ENCODE measurements at regions not wholly inside any gene's neighbourhood (a gene's known extent, or its start where the extent isn't known, plus 50 kb on each side); places are given as distances from the start of the nearest gene placed in this dataset.

DNA sequence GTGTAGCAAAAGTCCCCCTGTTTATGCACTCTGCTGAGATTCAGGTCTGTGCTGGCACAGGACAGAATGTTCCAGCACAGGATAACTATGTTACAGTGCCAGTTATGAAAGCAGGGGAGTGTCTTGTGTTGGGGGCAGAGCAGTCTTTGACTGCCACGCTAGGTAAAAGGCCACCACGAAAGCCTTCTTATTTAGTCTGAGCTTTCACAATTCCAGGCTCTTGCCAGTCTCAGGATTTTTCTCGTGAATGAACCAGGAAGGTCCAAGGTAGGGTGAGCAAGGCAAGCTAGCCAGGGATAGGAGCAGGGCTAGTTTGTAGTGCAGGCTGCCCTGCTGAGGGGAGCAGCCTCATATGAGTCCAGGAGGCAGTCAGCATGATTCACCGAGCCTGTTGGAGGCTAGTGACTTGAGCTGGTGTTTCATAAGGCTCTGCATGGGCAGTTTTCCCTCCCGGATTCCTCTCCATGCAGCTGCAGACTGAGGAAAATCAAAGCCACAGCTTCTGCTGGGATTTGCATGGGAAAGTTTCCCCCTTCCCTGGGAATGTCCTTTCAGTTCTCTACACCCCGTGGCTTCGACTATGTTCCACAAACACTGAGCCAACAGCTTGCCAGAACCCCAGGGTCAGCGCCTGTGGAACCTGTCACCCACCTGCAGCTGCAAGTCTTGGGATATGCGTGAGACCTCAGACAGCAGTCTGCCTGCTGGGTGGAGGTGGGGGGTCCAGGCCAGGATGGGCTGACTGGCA lies 112.3 kb downstream of the JCAD start:
- no peak for DNase-seq (ENCODE audit: low spot score in 2 of 2)
- H3K4me1 ChIP-seq = no peaks in the 10 kb centered on the region
- in situ Hi-C loops (cut with MboI; ENCODE audit: low sequenced_read_pairs) = no loop called here
- H3K27me3 ChIP-seq (ENCODE audit: low read depth) = no peaks in the 10 kb centered on the region
- H3K9me3 ChIP-seq = no peaks in the 10 kb centered on the region
- H3K36me3 ChIP-seq (replicated peaks) = no peaks in the 10 kb centered on the region
- no peak overlapping the region for H3K4me3 ChIP-seq

DNA sequence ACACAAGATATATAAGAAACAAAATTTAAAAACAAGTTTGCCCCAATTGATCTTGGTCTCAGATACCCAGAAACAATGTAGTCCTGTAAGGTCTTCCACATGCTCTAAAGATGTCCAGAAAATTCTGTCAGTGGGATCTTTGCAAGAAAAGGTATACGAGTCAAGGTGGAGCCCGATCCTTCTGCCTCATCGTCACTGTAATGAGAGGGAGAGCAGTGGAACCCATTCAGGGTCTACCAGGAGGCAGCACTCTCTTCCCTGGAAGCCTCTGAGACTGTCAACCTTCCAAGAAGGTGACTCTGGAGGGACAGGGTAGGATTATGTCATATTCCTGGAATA lies 112.8 kb downstream of the JCAD start:
- no peak for DNase-seq (ENCODE audit: low spot score in 2 of 2)
- Histone ChIP-seq H3K9me3 (no peaks in the 10 kb centered on the region), H3K4me3 (no peak overlapping the region), H3K4me1 (no peaks in the 10 kb centered on the region), H3K36me3 (replicated peaks) (no peaks in the 10 kb centered on the region), H3K27me3 (ENCODE audit: low read depth) (no peaks in the 10 kb centered on the region)
- in situ Hi-C loops (cut with MboI; ENCODE audit: low sequenced_read_pairs) = no loop called here

DNA sequence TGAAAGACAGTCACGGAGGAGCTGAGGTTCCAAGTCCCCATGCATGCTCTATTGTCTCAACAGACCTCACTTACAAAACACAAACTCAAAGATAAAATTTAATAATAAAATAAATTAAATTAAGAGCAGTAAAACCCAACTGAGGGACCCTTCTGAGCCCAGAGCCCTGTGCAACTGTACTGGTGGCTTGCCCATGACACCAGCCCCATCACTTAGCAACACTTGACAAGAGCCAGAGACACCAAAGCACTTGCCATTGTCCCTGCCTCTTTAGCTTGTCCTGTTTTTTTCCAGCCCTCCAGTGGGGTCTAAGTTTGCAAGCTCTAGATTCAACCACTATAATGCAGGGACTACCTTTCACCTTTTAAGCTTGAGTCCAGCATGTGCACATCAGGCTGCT lies 117.9 kb downstream of the JCAD start:
- DNase-seq (ENCODE audit: low spot score in 2 of 2) = no peak
- Histone ChIP-seq H3K9me3 (no peaks in the 10 kb centered on the region), H3K4me3 (no peak overlapping the region), H3K27me3 (ENCODE audit: low read depth) (no peaks in the 10 kb centered on the region), H3K4me1 (no peaks in the 10 kb centered on the region), H3K36me3 (replicated peaks) (no peaks in the 10 kb centered on the region)
- in situ Hi-C loops (cut with MboI; ENCODE audit: low sequenced_read_pairs) = no loop called here

DNA sequence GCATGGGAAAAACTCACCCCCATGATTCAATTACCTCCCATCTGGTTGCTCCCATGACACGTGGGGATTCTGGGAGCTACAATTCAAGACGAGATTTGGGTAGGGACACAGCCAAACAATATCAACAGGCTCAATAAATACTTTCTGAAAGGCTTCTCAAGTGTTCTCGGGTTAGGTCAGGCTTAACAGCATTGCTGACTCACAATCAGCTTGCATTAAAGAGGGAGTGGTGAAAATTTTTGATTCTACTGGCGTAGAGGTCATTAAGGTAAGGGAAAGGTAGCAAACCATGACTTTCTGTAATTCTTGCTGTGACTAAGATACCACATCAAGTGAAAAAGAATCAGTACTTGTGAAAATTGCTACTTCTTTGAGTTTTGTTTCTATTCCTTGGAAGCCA lies 126.4 kb downstream of the JCAD start:
- in situ Hi-C loops (cut with MboI; ENCODE audit: low sequenced_read_pairs) = no loop called here
- Histone ChIP-seq H3K9me3 (no peaks in the 10 kb centered on the region), H3K27me3 (ENCODE audit: low read depth) (no peaks in the 10 kb centered on the region), H3K36me3 (replicated peaks) (no peaks in the 10 kb centered on the region), H3K4me3 (no peak overlapping the region), H3K4me1 (no peaks in the 10 kb centered on the region)
- no peak for DNase-seq (ENCODE audit: low spot score in 2 of 2)

DNA sequence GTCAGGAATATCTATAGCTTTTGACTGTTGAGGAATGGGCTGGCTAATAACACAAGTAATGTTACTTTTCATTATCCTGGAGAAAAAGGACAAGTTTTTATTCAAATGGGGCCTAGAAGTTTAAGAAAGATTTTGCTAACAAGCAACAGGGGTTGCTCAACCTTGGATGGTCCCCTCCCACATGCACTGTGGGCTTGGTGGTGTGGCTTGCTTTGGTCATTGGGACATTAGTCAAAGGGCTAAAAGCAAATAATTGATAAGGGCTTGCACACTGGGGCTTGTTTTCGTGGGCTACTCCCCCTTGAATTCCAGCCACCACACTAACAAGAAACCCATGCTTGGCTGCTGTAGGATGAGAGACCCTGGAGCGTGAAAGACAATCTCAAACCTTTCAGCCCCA lies 127.6 kb downstream of the JCAD start:
- no peak for DNase-seq (ENCODE audit: low spot score in 2 of 2)
- Histone ChIP-seq H3K9me3 (no peaks in the 10 kb centered on the region), H3K27me3 (ENCODE audit: low read depth) (no peaks in the 10 kb centered on the region), H3K4me1 (no peaks in the 10 kb centered on the region), H3K4me3 (no peak overlapping the region), H3K36me3 (replicated peaks) (no peaks in the 10 kb centered on the region)
- in situ Hi-C loops (cut with MboI; ENCODE audit: low sequenced_read_pairs) = no loop called here

DNA sequence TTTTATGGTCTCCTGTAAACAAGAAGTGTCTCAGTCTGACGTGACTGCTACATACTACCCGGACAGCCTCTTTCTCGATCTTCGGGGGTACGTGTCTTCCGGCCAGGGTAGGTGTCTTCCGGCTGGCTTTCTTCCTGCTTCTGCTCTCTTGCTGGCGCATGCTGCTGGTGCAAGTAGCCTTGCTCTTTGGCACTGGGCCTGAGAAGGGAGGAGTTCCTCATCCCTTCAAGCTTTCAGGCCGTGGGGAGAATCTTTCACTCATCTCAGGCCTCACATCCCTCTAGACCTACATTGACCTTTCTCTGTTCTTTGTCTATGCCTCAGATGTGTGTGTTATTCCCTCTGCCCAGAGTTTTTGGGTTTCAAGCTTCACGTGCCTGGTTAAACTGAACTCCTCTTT lies 130.4 kb downstream of the JCAD start:
- H3K27me3 ChIP-seq (ENCODE audit: low read depth) = no peaks in the 10 kb centered on the region
- H3K4me1 ChIP-seq = no peaks in the 10 kb centered on the region
- H3K36me3 ChIP-seq (replicated peaks) = no peaks in the 10 kb centered on the region
- DNase-seq (ENCODE audit: low spot score in 2 of 2) = no peak
- H3K9me3 ChIP-seq = no peaks in the 10 kb centered on the region
- in situ Hi-C loops (cut with MboI; ENCODE audit: low sequenced_read_pairs) = no loop called here
- no peak overlapping the region for H3K4me3 ChIP-seq

DNA sequence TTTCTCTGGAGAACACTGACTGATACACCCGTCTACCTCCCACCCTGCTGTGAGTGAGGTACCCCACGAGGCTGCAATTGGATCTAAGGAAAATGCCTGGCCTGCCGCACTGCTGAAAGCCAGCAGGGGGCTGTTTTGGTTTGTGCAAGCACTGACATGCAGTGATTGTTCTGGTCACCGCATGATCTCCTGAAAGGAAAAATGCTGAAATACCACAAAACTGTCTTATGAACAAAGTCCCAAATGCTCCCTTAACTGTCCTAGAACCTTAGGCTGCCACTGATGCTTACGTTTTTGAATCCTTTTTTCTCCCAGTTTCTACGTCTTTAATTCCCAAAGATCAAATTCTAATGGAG lies 132.7 kb downstream of the JCAD start:
- DNase-seq (ENCODE audit: low spot score in 2 of 2) = no peak
- Histone ChIP-seq H3K36me3 (replicated peaks) (no peaks in the 10 kb centered on the region), H3K4me1 (no peaks in the 10 kb centered on the region), H3K9me3 (no peaks in the 10 kb centered on the region), H3K4me3 (no peak overlapping the region), H3K27me3 (ENCODE audit: low read depth) (no peaks in the 10 kb centered on the region)
- in situ Hi-C loops (cut with MboI; ENCODE audit: low sequenced_read_pairs) = no loop called here

DNA sequence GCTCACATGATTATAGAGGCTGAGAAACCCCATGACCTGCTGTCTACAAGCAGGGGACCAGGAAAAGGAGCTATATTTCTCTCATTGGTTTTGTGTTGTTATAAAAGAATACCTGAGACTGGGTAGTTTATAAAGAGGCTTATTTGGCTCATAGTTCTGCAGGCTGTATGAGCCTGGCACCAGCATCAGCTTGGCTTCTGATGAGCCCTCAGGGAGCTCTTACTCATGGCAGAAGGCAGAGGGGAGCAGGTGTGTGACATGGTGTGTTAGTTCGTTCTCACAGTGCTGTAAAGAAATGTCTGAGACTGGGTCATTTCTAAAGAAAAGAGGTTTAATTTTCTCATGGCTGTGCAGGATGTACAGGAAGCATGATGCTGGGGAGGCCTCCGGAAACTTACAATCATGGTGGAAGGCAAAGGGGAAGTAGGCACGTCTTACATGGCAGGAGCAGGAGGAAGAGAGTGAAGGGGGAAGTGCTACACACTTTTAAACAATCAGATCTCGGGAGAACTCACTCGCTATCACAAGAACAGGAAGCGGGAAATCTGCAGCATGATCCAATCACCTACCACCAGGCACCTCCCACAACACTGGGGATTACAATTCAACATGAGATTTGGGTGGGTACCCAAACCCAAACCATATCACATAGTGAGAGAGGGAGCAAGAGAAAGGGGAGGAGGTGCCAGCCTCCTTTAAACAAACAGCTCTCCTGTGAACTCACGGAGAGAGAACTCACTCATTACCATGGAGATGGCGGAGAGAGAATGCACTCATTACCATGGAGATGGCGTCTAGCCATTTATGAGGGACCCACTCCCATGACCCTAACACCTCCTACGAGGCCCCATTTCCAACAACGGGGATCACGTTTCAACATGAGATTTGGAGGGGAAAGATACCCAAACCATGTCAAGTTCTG lies 133.4 kb downstream of the JCAD start:
- Histone ChIP-seq H3K4me1 (no peaks in the 10 kb centered on the region), H3K4me3 (no peak overlapping the region), H3K36me3 (replicated peaks) (no peaks in the 10 kb centered on the region), H3K9me3 (no peaks in the 10 kb centered on the region), H3K27me3 (ENCODE audit: low read depth) (no peaks in the 10 kb centered on the region)
- no peak for DNase-seq (ENCODE audit: low spot score in 2 of 2)
- in situ Hi-C loops (cut with MboI; ENCODE audit: low sequenced_read_pairs) = no loop called here

DNA sequence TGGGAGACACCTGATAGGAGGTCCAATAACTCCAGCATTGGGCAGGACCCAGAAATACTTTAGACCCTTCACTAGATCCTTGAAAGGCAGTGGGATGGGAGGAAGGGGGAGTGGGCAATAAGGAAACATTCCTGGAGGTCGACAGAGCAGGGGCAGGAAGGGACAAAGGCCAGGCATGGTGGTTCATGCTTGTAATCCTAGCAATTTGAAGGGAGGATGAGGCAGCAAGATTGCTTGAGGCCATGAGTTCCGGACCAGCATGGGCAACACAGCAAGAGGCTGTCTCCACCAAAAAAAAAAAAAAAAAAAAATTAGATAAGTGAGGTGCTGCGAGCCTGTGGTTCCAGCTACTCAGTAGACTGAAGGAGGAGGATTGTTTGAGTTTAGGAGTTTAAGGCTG lies 134.9 kb downstream of the JCAD start:
- H3K4me1 ChIP-seq = no peaks in the 10 kb centered on the region
- H3K27me3 ChIP-seq (ENCODE audit: low read depth) = no peaks in the 10 kb centered on the region
- H3K9me3 ChIP-seq = no peaks in the 10 kb centered on the region
- H3K36me3 ChIP-seq (replicated peaks) = no peaks in the 10 kb centered on the region
- no peak overlapping the region for H3K4me3 ChIP-seq
- in situ Hi-C loops (cut with MboI; ENCODE audit: low sequenced_read_pairs) = no loop called here
- DNase-seq (ENCODE audit: low spot score in 2 of 2) = no peak

DNA sequence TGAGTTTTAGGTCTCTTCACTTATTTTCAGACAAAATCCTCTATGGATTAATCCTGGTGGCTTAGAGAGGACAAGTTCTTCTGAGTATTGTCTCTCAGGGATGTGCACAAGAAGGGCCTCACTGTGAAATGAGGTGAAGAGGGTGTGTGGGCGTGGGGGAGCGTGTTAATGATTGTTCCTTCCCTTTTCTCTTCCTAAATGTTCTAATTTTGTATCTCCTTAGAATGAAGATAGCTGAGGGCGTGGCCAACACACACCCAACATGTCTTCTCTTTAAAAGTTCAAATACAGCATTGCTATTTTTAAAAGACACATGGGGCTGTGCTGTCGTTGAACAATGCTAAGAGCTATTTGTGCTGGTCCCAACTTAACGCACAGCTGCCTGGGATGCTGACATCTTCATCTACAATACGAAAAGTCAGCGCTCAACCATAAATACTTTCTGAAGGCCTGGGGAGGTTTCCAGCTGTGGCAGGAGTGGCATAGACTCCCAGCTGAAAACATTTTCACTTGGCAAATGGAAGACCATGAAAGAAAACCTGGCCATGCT lies 135.9 kb downstream of the JCAD start:
- no peak for DNase-seq (ENCODE audit: low spot score in 2 of 2)
- Histone ChIP-seq H3K4me3 (no peak overlapping the region), H3K36me3 (replicated peaks) (no peaks in the 10 kb centered on the region), H3K27me3 (ENCODE audit: low read depth) (no peaks in the 10 kb centered on the region), H3K4me1 (no peaks in the 10 kb centered on the region), H3K9me3 (no peaks in the 10 kb centered on the region)
- in situ Hi-C loops (cut with MboI; ENCODE audit: low sequenced_read_pairs) = no loop called here

DNA sequence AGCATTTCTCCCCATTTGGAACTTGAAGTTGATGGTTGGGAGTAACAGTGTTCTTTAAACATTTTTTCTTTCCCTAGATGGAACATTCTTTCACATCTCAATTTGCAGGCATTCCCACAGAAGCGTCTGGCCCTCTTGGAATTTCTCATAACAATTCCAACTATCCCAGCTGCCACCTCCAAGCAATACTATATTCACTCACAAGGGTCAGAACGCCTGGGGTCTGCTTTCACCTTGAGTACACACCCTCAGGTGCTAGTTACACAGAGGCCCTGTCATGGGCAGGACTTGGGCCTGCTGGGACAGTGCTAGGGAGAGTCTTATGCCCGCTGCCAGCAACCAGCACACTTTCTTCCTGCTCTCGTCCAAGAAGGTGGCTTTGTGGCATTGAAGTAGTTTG lies 136.5 kb downstream of the JCAD start:
- Histone ChIP-seq H3K27me3 (ENCODE audit: low read depth) (no peaks in the 10 kb centered on the region), H3K9me3 (no peaks in the 10 kb centered on the region), H3K36me3 (replicated peaks) (no peaks in the 10 kb centered on the region), H3K4me1 (no peaks in the 10 kb centered on the region), H3K4me3 (no peak overlapping the region)
- no peak for DNase-seq (ENCODE audit: low spot score in 2 of 2)
- in situ Hi-C loops (cut with MboI; ENCODE audit: low sequenced_read_pairs) = no loop called here

DNA sequence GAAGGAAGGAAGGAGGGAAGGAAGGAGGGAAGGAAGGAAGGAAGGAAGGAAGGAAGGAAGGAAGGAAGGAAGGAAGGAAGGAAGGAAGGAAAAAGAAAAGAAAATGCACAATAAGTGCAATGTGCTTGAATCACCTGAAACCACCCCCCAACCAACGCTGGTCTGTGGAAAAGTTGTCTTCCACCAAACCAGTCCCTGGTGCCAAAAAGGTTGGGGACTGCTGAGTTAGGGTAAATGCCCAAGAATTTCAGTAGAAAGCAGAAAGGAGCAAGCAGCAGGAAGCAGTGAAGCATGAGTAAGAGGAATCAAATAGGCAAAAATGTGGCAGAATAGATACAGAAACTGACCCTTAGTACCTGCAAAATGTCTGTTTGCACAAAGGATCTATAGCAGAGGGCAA lies 137.2 kb downstream of the JCAD start:
- Histone ChIP-seq H3K36me3 (replicated peaks) (no peaks in the 10 kb centered on the region), H3K4me1 (no peaks in the 10 kb centered on the region), H3K27me3 (ENCODE audit: low read depth) (no peaks in the 10 kb centered on the region), H3K4me3 (no peak overlapping the region), H3K9me3 (no peaks in the 10 kb centered on the region)
- DNase-seq (ENCODE audit: low spot score in 2 of 2) = no peak
- in situ Hi-C loops (cut with MboI; ENCODE audit: low sequenced_read_pairs) = no loop called here

DNA sequence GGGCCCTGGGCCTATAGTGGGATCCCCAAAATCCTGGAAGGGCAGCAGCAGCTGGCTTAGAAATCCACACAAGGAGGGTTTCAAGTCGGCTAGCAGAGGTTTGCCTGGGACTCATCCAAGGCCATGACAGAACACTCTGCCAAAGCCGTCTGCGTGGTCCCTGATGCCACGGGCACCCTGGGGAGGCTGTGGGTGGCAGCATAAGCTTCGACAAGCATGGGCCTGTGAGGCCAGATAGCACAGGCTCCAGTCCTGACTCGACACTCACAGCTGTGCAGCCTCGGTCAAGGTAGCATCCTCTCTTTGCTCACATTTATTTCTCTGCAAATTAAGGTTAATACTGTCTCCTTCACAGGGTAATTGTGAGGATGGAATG lies 138.3 kb downstream of the JCAD start:
- no peaks in the 10 kb centered on the region for H3K9me3 ChIP-seq
- H3K4me1 ChIP-seq = no peaks in the 10 kb centered on the region
- H3K36me3 ChIP-seq (replicated peaks) = no peaks in the 10 kb centered on the region
- no peaks in the 10 kb centered on the region for H3K27me3 ChIP-seq (ENCODE audit: low read depth)
- H3K4me3 ChIP-seq = no peak overlapping the region
- DNase-seq (ENCODE audit: low spot score in 2 of 2) = no peak
- in situ Hi-C loops (cut with MboI; ENCODE audit: low sequenced_read_pairs) = no loop called here

DNA sequence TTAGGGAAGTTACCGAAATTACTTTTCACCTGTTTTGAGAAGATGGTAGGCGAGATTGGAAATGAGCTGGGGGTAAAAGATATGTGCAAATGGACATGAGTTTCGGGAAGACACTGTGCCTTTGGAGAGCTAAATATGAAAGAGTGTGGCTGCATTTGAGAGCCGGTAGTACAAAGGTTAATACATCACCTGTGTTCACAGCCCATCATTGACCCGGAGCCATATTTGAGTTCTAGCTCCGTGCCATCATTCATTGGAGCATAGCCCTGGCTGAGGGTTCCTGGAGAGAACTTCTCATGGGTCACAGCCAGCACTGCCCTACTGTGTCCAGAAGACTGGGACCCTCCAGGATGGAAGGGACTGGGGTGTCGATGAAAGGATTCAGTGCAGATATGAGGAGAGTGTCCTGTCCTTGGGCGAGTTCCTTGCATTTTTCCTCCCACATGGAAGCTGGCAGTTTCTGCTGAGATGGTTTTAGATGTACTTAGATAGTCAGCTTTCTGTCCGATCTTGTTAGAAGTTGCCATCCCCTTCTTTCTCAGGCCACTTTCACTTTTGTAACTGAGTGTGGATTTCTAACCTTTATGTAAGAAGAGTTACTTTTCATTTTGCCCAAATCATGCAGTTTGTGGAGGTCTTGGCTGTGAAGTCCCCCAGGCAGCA lies 138.8 kb downstream of the JCAD start:
- Histone ChIP-seq H3K4me3 (no peak overlapping the region), H3K27me3 (ENCODE audit: low read depth) (no peaks in the 10 kb centered on the region), H3K9me3 (no peaks in the 10 kb centered on the region), H3K4me1 (no peaks in the 10 kb centered on the region), H3K36me3 (replicated peaks) (no peaks in the 10 kb centered on the region)
- in situ Hi-C loops (cut with MboI; ENCODE audit: low sequenced_read_pairs) = no loop called here
- DNase-seq (ENCODE audit: low spot score in 2 of 2) = no peak

Data from HAP-1 (cell line).